NCI-H2227 (cell line): ENCODE measurements at regions not wholly inside any gene's neighbourhood (a gene's known extent, or its start where the extent isn't known, plus 50 kb on each side); places are given as distances from the start of the nearest gene placed in this dataset.

ENCODE experiments used
- DNase-seq: peaks from one replicate; lab custom pipeline; 2025; ENCODE audit not compliant: unreplicated experiment; lab: John Stamatoyannopoulos, UW

DNA sequence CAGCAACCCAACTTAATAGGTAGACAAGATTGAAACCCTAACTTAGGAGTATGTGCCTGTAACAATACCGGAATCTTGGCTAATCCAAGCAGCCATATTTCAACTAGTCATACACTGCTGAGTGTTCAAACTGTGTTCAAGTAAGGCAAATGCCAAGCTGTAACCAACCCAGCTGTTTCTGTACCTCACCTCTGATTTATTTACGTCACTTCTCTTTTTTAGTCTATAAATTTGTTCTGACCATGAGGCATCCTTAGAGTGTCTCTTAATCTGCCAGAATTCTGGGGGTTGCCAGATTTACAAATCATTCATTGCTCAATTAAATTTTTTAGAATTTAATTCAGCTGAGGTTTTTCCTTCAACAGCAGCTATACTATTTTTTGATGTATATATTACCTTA lies 723.2 kb downstream of the CDH18 start:
- no peak for DNase-seq

GRCh38 chr5:19266791-19267190 lies 721.2 kb downstream of the CDH18 start:
- DNase-seq: no peak

- no peak for DNase-seq
Observed at GRCh38 chr5:19270153-19270552, 717.8 kb downstream of the CDH18 start.

- DNase-seq: no peak
Observed at GRCh38 chr5:19274578-19274977, 713.4 kb downstream of the CDH18 start.

- no peak for DNase-seq
Observed at GRCh38 chr5:19285286-19285685, 702.7 kb downstream of the CDH18 start.

DNA sequence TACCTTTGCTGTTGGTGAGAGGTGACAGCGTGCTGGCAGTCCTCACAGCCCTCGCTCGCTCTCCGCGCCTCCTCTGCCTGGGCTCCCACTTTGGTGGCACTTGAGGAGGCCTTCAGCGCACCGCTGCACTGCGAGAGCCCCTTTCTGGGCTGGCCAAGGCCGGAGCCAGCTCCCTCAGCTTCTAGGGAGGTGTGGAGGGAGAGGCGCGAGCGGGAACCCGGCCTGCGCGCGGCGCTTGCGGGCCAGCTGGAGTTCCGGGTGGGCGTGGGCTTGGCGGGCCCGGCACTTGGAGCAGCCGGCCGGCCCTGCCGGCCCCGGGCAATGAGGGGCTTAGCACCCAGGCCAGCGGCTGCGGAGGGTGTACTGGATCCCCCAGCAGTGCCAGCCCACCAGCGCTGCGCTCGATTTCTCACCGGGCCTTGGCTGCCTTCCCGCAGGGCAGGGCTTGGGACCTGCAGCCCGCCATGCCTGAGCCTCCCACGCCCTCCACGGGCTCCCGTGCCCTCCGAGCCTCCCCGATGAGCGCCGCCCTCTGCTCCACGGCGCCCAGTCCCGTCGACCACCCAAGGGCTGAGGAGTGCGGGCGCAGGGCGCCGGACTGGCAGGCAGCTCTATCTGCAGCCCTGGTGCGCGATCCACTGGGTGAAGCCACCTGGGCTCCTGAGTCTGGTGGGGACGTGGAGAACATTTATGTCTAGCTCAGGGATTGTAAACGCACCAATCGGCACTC lies 700.3 kb downstream of the CDH18 start:
- peak; percentile 30 for DNase-seq

DNA sequence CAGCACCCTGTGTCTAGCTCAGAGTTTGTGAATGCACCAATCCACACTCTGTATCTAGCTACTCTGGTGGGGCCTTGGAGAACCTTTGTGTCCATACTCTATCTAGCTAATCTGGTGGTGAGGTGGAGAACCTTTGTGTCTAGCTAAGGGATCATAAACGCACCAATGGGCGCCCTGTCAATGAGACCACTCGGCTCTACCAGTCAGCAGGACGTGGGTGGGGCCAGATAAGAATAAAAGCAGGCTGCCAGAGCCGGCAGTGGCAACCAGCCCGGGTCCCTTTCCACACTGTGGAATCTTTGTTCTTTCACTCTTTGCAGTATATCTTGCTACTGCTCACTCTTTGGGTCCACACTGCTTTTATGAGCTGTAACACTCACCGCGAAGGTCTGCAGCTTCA lies 699.7 kb downstream of the CDH18 start:
- DNase-seq: peak; percentile 71

GRCh38 chr5:19297934-19298333 lies 690.1 kb downstream of the CDH18 start:
- DNase-seq: no peak

DNA sequence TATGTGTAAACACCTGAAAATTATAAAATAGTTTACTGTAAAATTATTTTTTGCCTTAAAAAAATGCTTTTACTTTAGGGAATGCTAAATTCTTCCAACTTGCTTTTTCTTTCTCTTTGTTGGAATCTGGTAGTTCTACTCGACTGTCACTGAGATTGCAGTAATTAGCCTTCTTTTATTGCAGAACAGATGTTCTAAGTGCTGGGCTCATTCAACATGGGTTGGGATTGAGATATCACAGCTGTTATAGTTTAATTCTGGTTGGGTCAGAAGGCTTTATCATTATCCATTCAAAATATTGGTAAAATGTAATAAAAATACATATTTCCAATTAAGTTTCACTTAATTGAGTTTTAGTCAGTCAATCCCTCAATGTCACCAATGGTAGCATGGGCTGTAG lies 686.7 kb downstream of the CDH18 start:
- DNase-seq: no peak

DNA sequence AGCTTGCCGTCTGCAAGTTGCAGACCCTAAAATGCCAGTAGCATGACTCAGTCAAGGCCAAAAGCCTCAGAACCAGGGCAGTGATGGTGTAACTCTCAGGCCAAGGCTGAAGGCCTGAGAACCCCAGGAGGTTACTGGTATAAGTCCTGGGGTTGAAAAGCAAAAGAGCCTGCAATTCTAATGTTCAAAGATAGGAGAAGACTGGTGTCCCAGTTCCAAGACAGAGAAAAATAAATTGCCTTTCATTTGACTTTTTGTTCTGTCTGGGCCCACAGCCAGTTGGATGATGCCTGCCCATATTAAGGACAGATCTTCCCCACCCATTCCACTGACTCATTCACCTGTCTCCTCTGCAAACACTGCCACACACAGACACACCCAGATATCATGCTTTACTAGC lies 673.2 kb downstream of the CDH18 start:
- no peak for DNase-seq

DNA sequence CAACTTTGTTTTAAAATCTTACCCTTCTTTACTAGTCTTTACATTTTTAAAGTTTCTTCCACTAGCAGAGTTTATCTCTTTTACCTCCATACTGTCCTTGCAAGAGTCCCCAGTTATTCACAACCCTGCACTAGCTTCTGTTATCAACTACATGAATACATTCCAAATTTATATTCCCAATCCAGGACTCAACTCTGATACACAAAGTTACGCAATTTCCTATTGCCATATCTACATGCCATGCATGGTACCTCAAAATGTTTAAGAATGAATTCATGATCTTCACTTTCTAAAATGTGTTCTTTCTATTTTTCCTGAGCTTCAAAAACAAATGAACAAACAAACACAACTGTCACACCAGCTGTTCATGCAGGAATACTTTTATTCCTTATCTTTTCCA lies 668.7 kb downstream of the CDH18 start:
- no peak for DNase-seq

GRCh38 chr5:19322716-19323485 lies 665.1 kb downstream of the CDH18 start:
- DNase-seq: no peak

DNA sequence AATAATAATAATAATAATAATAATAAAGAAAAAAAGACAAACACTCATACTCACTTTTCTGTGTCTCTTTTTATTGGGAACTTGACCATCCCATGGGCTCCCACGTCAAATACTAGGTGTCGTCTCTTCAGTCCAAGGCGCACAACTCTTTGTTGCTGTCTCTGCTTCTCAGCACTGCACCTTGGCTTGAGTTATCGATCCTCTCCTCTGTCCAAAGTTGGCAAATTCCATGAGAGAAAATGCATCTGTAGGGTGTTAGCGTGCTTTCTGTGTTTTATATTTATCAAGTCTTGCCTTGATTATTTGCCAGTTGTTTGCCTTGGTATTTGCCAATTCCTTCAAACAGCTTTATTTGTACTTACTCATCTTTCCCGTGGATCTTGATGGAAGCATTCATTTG lies 653.7 kb downstream of the CDH18 start:
- DNase-seq: no peak

- no peak for DNase-seq
Observed at GRCh38 chr5:19342942-19343341, 645.1 kb downstream of the CDH18 start.

- DNase-seq: no peak
Observed at GRCh38 chr5:19352120-19352519, 635.9 kb downstream of the CDH18 start.

DNA sequence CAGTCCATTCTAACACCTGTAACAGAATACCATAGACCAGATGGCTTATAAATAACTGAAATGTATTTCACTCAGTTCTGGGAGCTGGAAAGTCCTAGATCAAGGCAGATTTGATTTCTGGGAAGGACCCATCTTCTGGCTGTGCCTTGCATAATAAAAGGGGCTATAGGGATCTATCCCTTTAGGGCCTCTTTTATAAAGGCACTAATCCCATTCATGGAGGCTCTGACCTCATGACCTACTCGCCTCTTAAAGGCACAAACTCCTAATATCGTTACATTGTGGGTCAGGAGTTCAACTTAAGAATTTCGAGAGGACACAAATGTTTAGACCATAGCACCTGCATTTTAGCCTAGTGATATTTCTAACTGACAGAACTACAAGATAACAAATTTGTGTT lies 619.0 kb downstream of the CDH18 start:
- DNase-seq: no peak

- DNase-seq: no peak
Observed at GRCh38 chr5:19369561-19369960, 618.4 kb downstream of the CDH18 start.

GRCh38 chr5:19370655-19371386 lies 617.2 kb downstream of the CDH18 start:
- DNase-seq: no peak

- no peak for DNase-seq
Observed at GRCh38 chr5:19388391-19388790, 599.6 kb downstream of the CDH18 start.

- DNase-seq: no peak
Observed at GRCh38 chr5:19401032-19401431, 587.0 kb downstream of the CDH18 start.

GRCh38 chr5:19406576-19407365 lies 581.2 kb downstream of the CDH18 start:
- no peak for DNase-seq
